ENCODE measurements at regions not wholly inside any gene's neighbourhood (a gene's known extent, or its start where the extent isn't known, plus 50 kb on each side); places are given as distances from the start of the nearest gene placed in this dataset.

DNA sequence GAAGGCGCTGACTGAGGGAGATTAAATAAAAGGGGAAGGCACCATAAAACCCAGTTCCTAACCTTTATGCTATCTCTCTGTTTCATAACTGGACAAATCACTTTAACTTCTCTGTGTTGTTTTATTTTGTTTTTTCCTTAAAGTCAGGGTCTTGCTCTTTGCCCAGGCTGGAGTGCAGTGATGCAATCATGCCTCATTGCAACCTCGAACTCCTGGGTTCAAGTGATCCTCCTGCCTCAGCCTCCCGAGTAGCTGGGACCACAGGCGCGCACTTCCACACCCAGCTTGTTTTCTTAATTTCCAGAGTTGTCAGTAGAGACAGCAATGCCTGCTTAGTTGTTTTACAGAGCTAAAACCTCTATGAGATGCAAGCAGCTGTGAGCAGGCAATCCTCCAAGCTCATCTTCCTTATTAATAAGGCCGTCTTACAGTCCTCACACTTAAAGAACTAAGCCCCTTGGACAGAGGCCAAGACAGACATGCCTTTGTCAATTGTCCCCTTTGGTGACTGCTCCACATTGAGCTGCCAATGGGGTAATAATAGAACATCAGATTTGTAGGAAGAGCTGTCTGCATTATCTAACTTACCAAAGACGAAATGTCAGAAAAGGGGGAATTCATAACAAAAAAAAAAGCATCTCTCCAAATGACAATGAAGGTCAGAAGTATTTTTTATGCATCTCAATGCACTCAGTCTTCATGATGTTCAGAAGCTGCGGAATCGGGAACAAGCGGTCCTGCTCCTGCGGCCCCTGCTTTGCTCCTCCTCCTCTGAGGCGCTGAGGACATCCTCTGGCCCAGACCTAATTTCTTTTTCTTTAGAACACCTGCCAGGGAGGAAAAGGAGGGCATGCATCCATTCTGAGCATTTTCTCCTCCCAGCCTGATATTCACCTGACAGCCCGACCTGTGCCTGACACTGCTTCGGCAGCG is 62.7 kb upstream of the RNF32 start:
- FAIRE-seq (no peak), DNase-seq (ENCODE audit: low read depth) (no peak)
- no peaks in the 10 kb centered on the region for H3K36me3 ChIP-seq (ENCODE audit: insufficient read depth, low read length)
- no peaks in the 10 kb centered on the region for H3K9me3 ChIP-seq (ENCODE audit: insufficient read depth, low read depth, low read length)
- no peak for TF ChIP-seq EZH2 (IDR thresholded peaks at IDR 0.05; ENCODE audit: insufficient read depth, low read length)
- TF ChIP-seq, protein P1, sequence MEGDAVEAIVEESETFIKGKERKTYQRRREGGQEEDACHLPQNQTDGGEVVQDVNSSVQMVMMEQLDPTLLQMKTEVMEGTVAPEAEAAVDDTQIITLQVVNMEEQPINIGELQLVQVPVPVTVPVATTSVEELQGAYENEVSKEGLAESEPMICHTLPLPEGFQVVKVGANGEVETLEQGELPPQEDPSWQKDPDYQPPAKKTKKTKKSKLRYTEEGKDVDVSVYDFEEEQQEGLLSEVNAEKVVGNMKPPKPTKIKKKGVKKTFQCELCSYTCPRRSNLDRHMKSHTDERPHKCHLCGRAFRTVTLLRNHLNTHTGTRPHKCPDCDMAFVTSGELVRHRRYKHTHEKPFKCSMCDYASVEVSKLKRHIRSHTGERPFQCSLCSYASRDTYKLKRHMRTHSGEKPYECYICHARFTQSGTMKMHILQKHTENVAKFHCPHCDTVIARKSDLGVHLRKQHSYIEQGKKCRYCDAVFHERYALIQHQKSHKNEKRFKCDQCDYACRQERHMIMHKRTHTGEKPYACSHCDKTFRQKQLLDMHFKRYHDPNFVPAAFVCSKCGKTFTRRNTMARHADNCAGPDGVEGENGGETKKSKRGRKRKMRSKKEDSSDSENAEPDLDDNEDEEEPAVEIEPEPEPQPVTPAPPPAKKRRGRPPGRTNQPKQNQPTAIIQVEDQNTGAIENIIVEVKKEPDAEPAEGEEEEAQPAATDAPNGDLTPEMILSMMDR (IDR thresholded peaks at IDR 0.05; ENCODE audit: insufficient read depth, low read depth, low read length), result no peak
- no peaks in the 10 kb centered on the region for H3K36me3 Mint-ChIP-seq (ENCODE audit: low read depth, unreplicated experiment)
- H3K27me3 ChIP-seq (ENCODE audit: insufficient read depth, low read length), result no peaks in the 10 kb centered on the region
- no peak overlapping the region for H3K4me2 ChIP-seq (ENCODE audit: low read length)
- no peaks in the 10 kb centered on the region for H3K79me2 ChIP-seq (ENCODE audit: insufficient read depth, low read length)
- H3K27me3 Mint-ChIP-seq (ENCODE audit: low read depth, unreplicated experiment), result peaks cover 8% of the 10 kb centered on the region
- no peak overlapping the region for H2AFZ ChIP-seq (ENCODE audit: low read depth, low read length)
- no peak overlapping the region for H3K9ac ChIP-seq (ENCODE audit: low read length)
- no peak overlapping the region for H3K27ac ChIP-seq (ENCODE audit: low read depth, low read length)
- H3K4me1 ChIP-seq (ENCODE audit: insufficient read depth, low read length), result no peaks in the 10 kb centered on the region
- H3K4me3 Mint-ChIP-seq (ENCODE audit: unreplicated experiment), result no peak overlapping the region
- H3K4me3 ChIP-seq (ENCODE audit: insufficient read depth, low read depth, low read length), result no peak overlapping the region
- no peaks in the 10 kb centered on the region for H3K4me1 Mint-ChIP-seq (ENCODE audit: low read depth, unreplicated experiment)
- H3K9me3 Mint-ChIP-seq (ENCODE audit: unreplicated experiment), result peaks cover 3% of the 10 kb centered on the region
- no peak overlapping the region for H3K27ac Mint-ChIP-seq (ENCODE audit: unreplicated experiment)
- no peaks in the 10 kb centered on the region for H4K20me1 ChIP-seq (ENCODE audit: insufficient read depth, low read length)

DNA sequence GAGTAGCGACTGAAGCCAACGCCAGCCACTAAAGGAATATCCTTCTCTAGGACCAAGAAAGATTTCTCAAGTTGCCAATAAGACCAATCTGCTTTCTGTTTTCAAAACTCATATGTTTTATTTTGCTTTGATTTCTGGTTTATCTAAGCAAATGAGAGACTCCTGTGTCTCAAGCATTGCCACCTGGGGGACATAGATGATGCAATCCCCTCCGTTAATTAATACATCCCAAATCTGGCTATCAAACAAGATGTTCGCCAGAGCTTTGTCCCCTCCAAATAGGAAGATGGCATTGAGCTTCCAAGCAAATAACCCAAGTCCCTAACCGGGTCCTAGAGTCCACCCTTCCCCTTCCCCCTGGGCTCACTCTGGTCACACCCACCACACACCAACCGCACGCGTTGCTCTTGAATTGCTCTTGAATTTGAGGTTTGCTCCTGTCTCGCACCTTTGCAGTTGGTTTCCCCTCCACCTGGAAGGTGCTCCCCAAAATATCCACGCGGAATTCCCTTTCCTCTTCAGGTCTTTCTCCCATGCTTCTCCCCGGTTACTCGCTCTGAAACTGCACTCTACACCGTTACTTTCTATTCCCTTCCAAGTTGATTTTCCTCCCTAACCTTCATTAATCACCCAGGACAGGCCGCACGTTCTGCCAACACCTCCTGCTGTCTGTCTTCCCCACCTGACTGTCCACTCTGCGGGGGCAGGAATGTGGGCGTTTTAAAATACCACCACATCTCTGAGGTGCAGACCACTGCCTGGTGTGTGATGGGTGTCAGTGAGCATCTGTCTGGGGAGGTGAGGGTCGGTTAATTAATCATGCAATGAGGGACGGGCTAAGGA is 64.1 kb upstream of the RNF32 start:
- no peaks in the 10 kb centered on the region for H3K36me3 Mint-ChIP-seq (ENCODE audit: low read depth, unreplicated experiment)
- Histone ChIP-seq H2AFZ (ENCODE audit: low read depth, low read length) (no peak overlapping the region), H3K36me3 (ENCODE audit: insufficient read depth, low read length) (no peaks in the 10 kb centered on the region), H3K4me2 (ENCODE audit: low read length) (no peak overlapping the region), H3K4me3 (ENCODE audit: insufficient read depth, low read depth, low read length) (no peak overlapping the region), H3K9ac (ENCODE audit: low read length) (no peak overlapping the region), H3K27me3 (ENCODE audit: insufficient read depth, low read length) (no peaks in the 10 kb centered on the region), H4K20me1 (ENCODE audit: insufficient read depth, low read length) (no peaks in the 10 kb centered on the region), H3K9me3 (ENCODE audit: insufficient read depth, low read depth, low read length) (no peaks in the 10 kb centered on the region), H3K4me1 (ENCODE audit: insufficient read depth, low read length) (no peaks in the 10 kb centered on the region), H3K27ac (ENCODE audit: low read depth, low read length) (no peak overlapping the region), H3K79me2 (ENCODE audit: insufficient read depth, low read length) (no peaks in the 10 kb centered on the region)
- FAIRE-seq, result no peak
- H3K4me3 Mint-ChIP-seq (ENCODE audit: unreplicated experiment), result no peak overlapping the region
- H3K4me1 Mint-ChIP-seq (ENCODE audit: low read depth, unreplicated experiment), result no peaks in the 10 kb centered on the region
- DNase-seq (ENCODE audit: low read depth), result no peak
- H3K27me3 Mint-ChIP-seq (ENCODE audit: low read depth, unreplicated experiment), result peaks cover 10% of the 10 kb centered on the region
- H3K27ac Mint-ChIP-seq (ENCODE audit: unreplicated experiment), result no peak overlapping the region
- TF ChIP-seq, protein P1 (IDR thresholded peaks at IDR 0.05; ENCODE audit: insufficient read depth, low read depth, low read length), result no peak
- no peak for TF ChIP-seq EZH2 (IDR thresholded peaks at IDR 0.05; ENCODE audit: insufficient read depth, low read length)
- peaks cover 3% of the 10 kb centered on the region for H3K9me3 Mint-ChIP-seq (ENCODE audit: unreplicated experiment)
